Endodermal cell (in vitro differentiated cells): ENCODE measurements at regions not wholly inside any gene's neighbourhood (a gene's known extent, or its start where the extent isn't known, plus 50 kb on each side); places are given as distances from the start of the nearest gene placed in this dataset.

Source experiments
- DNase-seq: peaks from one replicate; pipeline ENCODE4 v3.0.0-alpha.2; 2017
- H3K27ac ChIP-seq: 2 replicates; pipeline ENCODE4 v1.5.1; 2013; ENCODE audit warnings: mild to moderate bottlenecking, low read depth, low read length, moderate library complexity
- H3K27me3 ChIP-seq: 2 replicates; pipeline ENCODE4 v1.6.1; 2013; ENCODE audit warnings: mild to moderate bottlenecking, low read length, moderate library complexity; ENCODE audit not compliant: insufficient read depth, control insufficient read depth, poor library complexity, severe bottlenecking
- H3K36me3 ChIP-seq: 2 replicates; pipeline ENCODE4 v1.7.0; 2013; ENCODE audit warnings: mild to moderate bottlenecking, low read length, moderate library complexity; ENCODE audit not compliant: control insufficient read depth, insufficient read depth
- H3K4me1 ChIP-seq: one replicate; pipeline ENCODE4 v1.7.0; 2013; ENCODE audit warnings: low read length; ENCODE audit not compliant: control insufficient read depth, insufficient read depth
- H3K4me3 ChIP-seq: 2 replicates; pipeline ENCODE4 v1.5.1; 2013; ENCODE audit warnings: mild to moderate bottlenecking, low read length, moderate library complexity
- H3K9ac ChIP-seq: 2 replicates; pipeline ENCODE4 v1.6.1; 2013; ENCODE audit warnings: mild to moderate bottlenecking, low read length, moderate library complexity; ENCODE audit not compliant: poor library complexity, severe bottlenecking; ENCODE audit errors: extremely low read depth
- H3K9me3 ChIP-seq: 2 replicates; pipeline ENCODE4 v1.6.1; 2013; ENCODE audit warnings: mild to moderate bottlenecking, low read length, moderate library complexity; ENCODE audit not compliant: control insufficient read depth
- H3K27ac Mint-ChIP-seq: 2 replicates; pipeline ENCODE4 v1.8.0; 2020; ENCODE audit warnings: mixed read lengths
- H3K27me3 Mint-ChIP-seq: 2 replicates; pipeline ENCODE4 v1.8.0; 2021; ENCODE audit warnings: mild to moderate bottlenecking, mixed read lengths; ENCODE audit not compliant: insufficient read depth
- H3K36me3 Mint-ChIP-seq: 2 replicates; pipeline ENCODE4 v1.8.0; 2020; ENCODE audit warnings: low read depth, mixed read lengths
- H3K4me1 Mint-ChIP-seq: 2 replicates; pipeline ENCODE4 v1.8.0; 2020; ENCODE audit warnings: mixed read lengths
- H3K4me3 Mint-ChIP-seq: 2 replicates; pipeline ENCODE4 v1.8.0; 2020; ENCODE audit warnings: mild to moderate bottlenecking, moderate library complexity, mixed read lengths
- H3K9me3 Mint-ChIP-seq: 2 replicates; pipeline ENCODE4 v1.8.0; 2020; ENCODE audit warnings: mild to moderate bottlenecking, mixed read lengths
- WGBS, 2 experiments: methylation state at CpG; one replicate each; pipeline versions ENCODE4 v1.1.5 to v1.1.7; 2013; ENCODE audit warnings: missing lambda C conversion rate in 2 of 2, mixed read lengths in 1 of 2; ENCODE audit not compliant: insufficient coverage in 1 of 2, insufficient read length in 1 of 2; 5-methylcytosine and 5-hydroxymethylcytosine counted together
- TF ChIP-seq, protein P1 (sequence below): fragments of 200-600 bp; sonication (generic); conservative IDR thresholded peaks from 2 replicates; pipeline ENCODE4 v1.5.0; 2021; ENCODE audit warnings: antibody characterized with exemption, mild to moderate bottlenecking

GRCh38 chr4:123747016-123747415, 350.4 kb downstream of the SPRY1 start:
- no peaks in the 10 kb centered on the region for H3K9me3 ChIP-seq
- TF ChIP-seq, protein P1, sequence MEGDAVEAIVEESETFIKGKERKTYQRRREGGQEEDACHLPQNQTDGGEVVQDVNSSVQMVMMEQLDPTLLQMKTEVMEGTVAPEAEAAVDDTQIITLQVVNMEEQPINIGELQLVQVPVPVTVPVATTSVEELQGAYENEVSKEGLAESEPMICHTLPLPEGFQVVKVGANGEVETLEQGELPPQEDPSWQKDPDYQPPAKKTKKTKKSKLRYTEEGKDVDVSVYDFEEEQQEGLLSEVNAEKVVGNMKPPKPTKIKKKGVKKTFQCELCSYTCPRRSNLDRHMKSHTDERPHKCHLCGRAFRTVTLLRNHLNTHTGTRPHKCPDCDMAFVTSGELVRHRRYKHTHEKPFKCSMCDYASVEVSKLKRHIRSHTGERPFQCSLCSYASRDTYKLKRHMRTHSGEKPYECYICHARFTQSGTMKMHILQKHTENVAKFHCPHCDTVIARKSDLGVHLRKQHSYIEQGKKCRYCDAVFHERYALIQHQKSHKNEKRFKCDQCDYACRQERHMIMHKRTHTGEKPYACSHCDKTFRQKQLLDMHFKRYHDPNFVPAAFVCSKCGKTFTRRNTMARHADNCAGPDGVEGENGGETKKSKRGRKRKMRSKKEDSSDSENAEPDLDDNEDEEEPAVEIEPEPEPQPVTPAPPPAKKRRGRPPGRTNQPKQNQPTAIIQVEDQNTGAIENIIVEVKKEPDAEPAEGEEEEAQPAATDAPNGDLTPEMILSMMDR = peak; percentile 54

GRCh38 chr4:123748806-123749205, 352.2 kb downstream of the SPRY1 start:
- Mint-ChIP-seq H3K4me3 (no peak overlapping the region), H3K27ac (no peak overlapping the region), H3K4me1 (peaks cover 31% of the 10 kb centered on the region), H3K27me3 (no peaks in the 10 kb centered on the region), H3K9me3 (no peaks in the 10 kb centered on the region), H3K36me3 (no peaks in the 10 kb centered on the region)
- no peak for DNase-seq
- Histone ChIP-seq H3K9ac (no peak overlapping the region), H3K27me3 (no peaks in the 10 kb centered on the region), H3K4me3 (no peak overlapping the region), H3K27ac (no peak overlapping the region), H3K9me3 (no peaks in the 10 kb centered on the region), H3K36me3 (no peaks in the 10 kb centered on the region), H3K4me1 (peaks cover 12% of the 10 kb centered on the region)
- TF ChIP-seq, protein P1 = no peak
- 84 to 100% methylated on average over 1 to 3 of the region's 3 CpGs for WGBS, 2 experiments

More at GRCh38 chr4:123747016-123747415, 350.4 kb downstream of the SPRY1 start:
- no peaks in the 10 kb centered on the region for H3K9me3 Mint-ChIP-seq
- H3K27me3 ChIP-seq = no peaks in the 10 kb centered on the region
- no peak overlapping the region for H3K27ac ChIP-seq
- 83 to 84% methylated on average over 6 to 7 of the region's 7 CpGs for WGBS, 2 experiments
- H3K4me1 ChIP-seq = peaks cover 12% of the 10 kb centered on the region
- DNase-seq = peak; percentile 60
- H3K9ac ChIP-seq = no peak overlapping the region
- H3K4me1 Mint-ChIP-seq = peaks cover 31% of the 10 kb centered on the region
- no peaks in the 10 kb centered on the region for H3K36me3 ChIP-seq
- no peak overlapping the region for H3K4me3 ChIP-seq
- H3K36me3 Mint-ChIP-seq = no peaks in the 10 kb centered on the region
- no peak overlapping the region for H3K4me3 Mint-ChIP-seq
- no peaks in the 10 kb centered on the region for H3K27me3 Mint-ChIP-seq
- H3K27ac Mint-ChIP-seq = no peak overlapping the region

DNA sequence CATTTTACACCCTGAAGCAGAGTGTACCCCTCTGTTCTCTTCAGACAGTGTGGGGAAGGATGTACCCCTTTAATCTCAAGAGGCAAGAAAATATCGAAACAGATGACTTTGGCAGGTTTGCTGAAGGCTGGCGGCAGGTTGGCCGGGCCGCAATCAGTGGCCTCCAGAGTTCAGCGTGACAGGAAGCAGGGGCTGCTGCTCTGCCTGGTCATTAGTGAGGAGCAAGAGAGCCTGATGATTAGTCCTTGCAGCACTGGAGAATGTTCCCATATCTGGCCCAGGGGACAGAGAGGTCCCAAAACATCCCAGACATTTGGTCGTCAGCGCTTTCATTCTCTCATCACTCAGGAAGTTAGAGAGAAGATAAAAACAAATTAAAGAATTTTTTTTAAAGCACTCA, 352.8 kb downstream of the SPRY1 start:
- H3K36me3 Mint-ChIP-seq = no peaks in the 10 kb centered on the region
- DNase-seq = peak; percentile 57
- H3K9ac ChIP-seq = no peak overlapping the region
- no peak overlapping the region for H3K4me3 Mint-ChIP-seq
- TF ChIP-seq, protein P1 = no peak
- H3K4me1 ChIP-seq = peaks cover 12% of the 10 kb centered on the region
- peaks cover 31% of the 10 kb centered on the region for H3K4me1 Mint-ChIP-seq
- H3K36me3 ChIP-seq = no peaks in the 10 kb centered on the region
- H3K4me3 ChIP-seq = no peak overlapping the region
- H3K9me3 Mint-ChIP-seq = no peaks in the 10 kb centered on the region
- 92 to 100% methylated on average over 5 to 7 of the region's 7 CpGs for WGBS, 2 experiments
- peak overlapping the region; percentile 81 for H3K27ac Mint-ChIP-seq
- no peaks in the 10 kb centered on the region for H3K27me3 ChIP-seq
- H3K27ac ChIP-seq = no peak overlapping the region
- H3K9me3 ChIP-seq = no peaks in the 10 kb centered on the region
- no peaks in the 10 kb centered on the region for H3K27me3 Mint-ChIP-seq
